Keratinocyte (primary cell): ENCODE measurements at regions not wholly inside any gene's neighbourhood (a gene's known extent, or its start where the extent isn't known, plus 50 kb on each side); places are given as distances from the start of the nearest gene placed in this dataset.

Experiments
- DNase-seq: peaks from one replicate; pipeline ENCODE4 v3.0.0-alpha.2; 2011; ENCODE audit warnings: low read depth, missing footprints, low spot score
- FAIRE-seq: peaks from 2 replicates; lab custom pipeline; 2011; peaks lifted over from hg19 to GRCh38; lab: Jason Lieb, UNC
- H2AFZ ChIP-seq: 2 replicates; pipeline ENCODE4 v1.6.0; 2012; ENCODE audit warnings: low read length, control low read depth, inconsistent platforms; ENCODE audit not compliant: control insufficient read depth
- H3K27ac ChIP-seq: 2 replicates; pipeline ENCODE4 v1.5.1; 2011; ENCODE audit warnings: low read length; ENCODE audit not compliant: control insufficient read depth, insufficient read depth
- H3K27me3 ChIP-seq: 3 replicates; pipeline ENCODE4 v1.6.0; 2011; ENCODE audit warnings: low read length; ENCODE audit not compliant: control insufficient read depth, insufficient read depth; ENCODE audit errors: extremely low read depth
- H3K36me3 ChIP-seq, 2 experiments: 2 replicates in 1 of 2; 3 replicates in 1 of 2; pipeline ENCODE4 v1.5.1; 2011; ENCODE audit warnings: low read length in 2 of 2, mild to moderate bottlenecking in 1 of 2; ENCODE audit not compliant: control insufficient read depth in 2 of 2, insufficient read depth in 2 of 2; ENCODE audit errors: extremely low read depth in 1 of 2
- H3K4me1 ChIP-seq: 3 replicates; pipeline ENCODE4 v1.5.1; 2011; ENCODE audit warnings: low read length; ENCODE audit not compliant: control insufficient read depth, insufficient read depth; ENCODE audit errors: extremely low read depth
- H3K4me2 ChIP-seq: 3 replicates; pipeline ENCODE4 v1.6.0; 2011; ENCODE audit warnings: low read depth, low read length; ENCODE audit not compliant: control insufficient read depth, insufficient read depth; ENCODE audit errors: extremely low read depth
- H3K4me3 ChIP-seq, 3 experiments: fragments of 200-600 bp in 1 of 3; sonication (generic) in 1 of 3; 2 replicates in 2 of 3; 3 replicates in 1 of 3; pipeline ENCODE4 v1.5.1; 2011 to 2016; ENCODE audit warnings: low read length in 3 of 3, mild to moderate bottlenecking in 3 of 3, control low read depth in 2 of 3, inconsistent platforms in 1 of 3, low read depth in 1 of 3, mixed read lengths in 1 of 3, mixed run types in 1 of 3, moderate library complexity in 1 of 3; ENCODE audit not compliant: control insufficient read depth in 2 of 3, insufficient read depth in 2 of 3; ENCODE audit errors: extremely low read depth in 1 of 3
- H3K79me2 ChIP-seq: 2 replicates; pipeline ENCODE4 v1.6.0; 2012; ENCODE audit warnings: low read length; ENCODE audit not compliant: control insufficient read depth, insufficient read depth
- H3K9ac ChIP-seq: 3 replicates; pipeline ENCODE4 v1.6.0; 2011; ENCODE audit warnings: low read length; ENCODE audit not compliant: control insufficient read depth, insufficient read depth; ENCODE audit errors: extremely low read depth
- H3K9me1 ChIP-seq: 3 replicates; pipeline ENCODE4 v1.6.0; 2011; ENCODE audit warnings: low read length; ENCODE audit not compliant: control insufficient read depth, insufficient read depth; ENCODE audit errors: extremely low read depth
- H3K9me3 ChIP-seq: 2 replicates; pipeline ENCODE4 v1.5.1; 2012; ENCODE audit warnings: low read depth, low read length; ENCODE audit not compliant: control insufficient read depth
- H4K20me1 ChIP-seq: 3 replicates; pipeline ENCODE4 v1.6.0; 2011; ENCODE audit warnings: low read length; ENCODE audit not compliant: control insufficient read depth, insufficient read depth; ENCODE audit errors: extremely low read depth
- CTCF ChIP-seq, 3 experiments: IDR thresholded peaks in 1 of 3; conservative IDR thresholded peaks in 1 of 3; optimal IDR thresholded peaks in 1 of 3; 2 replicates in 2 of 3; 3 replicates in 1 of 3; pipeline versions ENCODE3 to v1.5.1; 2011; ENCODE audit warnings: low read length in 3 of 3, mild to moderate bottlenecking in 3 of 3, moderate library complexity in 2 of 3, control low read depth in 1 of 3, inconsistent platforms in 1 of 3; ENCODE audit not compliant: insufficient read depth in 2 of 3; ENCODE audit errors: extremely low read depth in 1 of 3
- EZH2 ChIP-seq: IDR thresholded peaks from one replicate; pipeline ENCODE4 v1.6.1; 2012; ENCODE audit warnings: inconsistent platforms, mild to moderate bottlenecking, low read length, moderate library complexity
- dilution Hi-C: fragments of 300-500 bp; cut with MboI; formaldehyde crosslinking; loops from one replicate; pipeline ENCODE4 v1.7.0; 2020; ENCODE audit warnings: low sequenced_read_pairs; ENCODE audit not compliant: extremely low pct_ligation_motif_present

DNA sequence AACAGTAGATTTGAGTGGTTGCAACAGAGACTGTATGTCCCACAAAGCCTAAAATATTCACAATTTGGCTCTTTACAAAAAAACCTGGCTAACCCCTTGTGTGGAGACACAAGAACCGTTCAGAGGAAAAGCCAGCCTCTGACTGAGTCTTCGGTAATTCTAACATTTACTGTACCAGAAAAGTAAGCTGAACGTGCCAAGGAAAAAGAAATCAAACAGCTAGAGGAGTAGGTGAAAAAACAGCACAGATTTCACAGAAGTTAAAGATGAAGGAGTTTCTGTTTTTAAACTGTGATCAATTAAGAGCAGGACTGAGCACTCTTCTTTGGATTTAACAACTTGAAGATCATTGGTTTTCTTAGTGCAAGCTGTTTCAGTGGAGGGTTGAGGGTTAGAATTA, 424.7 kb upstream of the KIRREL3 start:
- TF ChIP-seq CTCF (optimal IDR thresholded peaks at IDR 0.05 in 1 of 3, IDR thresholded peaks at IDR 0.05 in 1 of 3, conservative IDR thresholded peaks at IDR 0.05 in 1 of 3; ENCODE audit: extremely low read depth in 1 of 3, insufficient read depth in 2 of 3, low read length in 3 of 3): no peak
- TF ChIP-seq EZH2: no peak
- no peaks in the 10 kb centered on the region for H3K27me3 ChIP-seq
- no peaks in the 10 kb centered on the region for H3K9me1 ChIP-seq
- no peaks in the 10 kb centered on the region for H3K4me1 ChIP-seq
- H3K9me3 ChIP-seq: no peaks in the 10 kb centered on the region
- no peaks in the 10 kb centered on the region for H3K79me2 ChIP-seq
- H2AFZ ChIP-seq: no peak overlapping the region
- FAIRE-seq (no peak), DNase-seq (no peak)
- H3K4me3 ChIP-seq: no peak overlapping the region
- H3K4me2 ChIP-seq: no peak overlapping the region
- H4K20me1 ChIP-seq: no peaks in the 10 kb centered on the region
- dilution Hi-C loops: no loop called here
- no peak overlapping the region for H3K9ac ChIP-seq
- H3K27ac ChIP-seq: no peak overlapping the region
- no peaks in the 10 kb centered on the region for H3K36me3 ChIP-seq

GRCh38 chr11:127424661-127425060, 424.1 kb upstream of the KIRREL3 start:
- dilution Hi-C loops: no loop called here
- FAIRE-seq: no peak
- TF ChIP-seq CTCF (optimal IDR thresholded peaks at IDR 0.05 in 1 of 3, IDR thresholded peaks at IDR 0.05 in 1 of 3, conservative IDR thresholded peaks at IDR 0.05 in 1 of 3; ENCODE audit: extremely low read depth in 1 of 3, insufficient read depth in 2 of 3, low read length in 3 of 3) (no peak), EZH2 (no peak)
- Histone ChIP-seq H3K9ac (no peak overlapping the region), H3K27ac (no peak overlapping the region), H3K27me3 (no peaks in the 10 kb centered on the region), H3K4me3 (no peak overlapping the region), H4K20me1 (no peaks in the 10 kb centered on the region), H2AFZ (no peak overlapping the region), H3K79me2 (no peaks in the 10 kb centered on the region), H3K36me3 (no peaks in the 10 kb centered on the region), H3K4me1 (no peaks in the 10 kb centered on the region), H3K9me3 (no peaks in the 10 kb centered on the region), H3K9me1 (no peaks in the 10 kb centered on the region), H3K4me2 (no peak overlapping the region)
- DNase-seq: no peak
